Smooth muscle cell (in vitro differentiated cells): ENCODE measurements at regions not wholly inside any gene's neighbourhood (a gene's known extent, or its start where the extent isn't known, plus 50 kb on each side); places are given as distances from the start of the nearest gene placed in this dataset.

ENCODE experiments used
- DNase-seq: peaks from one replicate; lab custom pipeline; 2025; ENCODE audit not compliant: unreplicated experiment; lab: John Stamatoyannopoulos, UW
- H2AFZ ChIP-seq: fragments of 200-600 bp; sonication (generic); 2 replicates; pipeline ENCODE4 v1.6.0; 2016; ENCODE audit warnings: antibody characterized with exemption, low read depth, mild to moderate bottlenecking
- H3F3A ChIP-seq: fragments of 200-600 bp; sonication (generic); 2 replicates; pipeline ENCODE4 v1.6.0; 2017; ENCODE audit warnings: antibody characterized with exemption, low read depth
- H3K27ac ChIP-seq: fragments of 200-600 bp; sonication (generic); 2 replicates; pipeline ENCODE4 v1.5.1; 2016; ENCODE audit warnings: low read depth, mild to moderate bottlenecking
- H3K27me3 ChIP-seq: fragments of 200-600 bp; sonication (generic); 2 replicates; pipeline ENCODE4 v1.6.1; 2016; ENCODE audit warnings: low read depth, mild to moderate bottlenecking
- H3K36me3 ChIP-seq: fragments of 200-600 bp; sonication (generic); 2 replicates; pipeline ENCODE4 v1.5.1; 2016; ENCODE audit warnings: low read depth
- H3K4me1 ChIP-seq: fragments of 200-600 bp; sonication (generic); 2 replicates; pipeline ENCODE4 v1.5.1; 2016; ENCODE audit warnings: low read depth
- H3K4me2 ChIP-seq: fragments of 200-600 bp; sonication (generic); 2 replicates; pipeline ENCODE4 v1.6.0; 2016; ENCODE audit warnings: mild to moderate bottlenecking
- H3K4me3 ChIP-seq: fragments of 200-600 bp; sonication (generic); 2 replicates; pipeline ENCODE4 v1.5.1; 2016; ENCODE audit warnings: mild to moderate bottlenecking
- H3K79me2 ChIP-seq: fragments of 200-600 bp; sonication (generic); 2 replicates; pipeline ENCODE4 v1.6.0; 2016; ENCODE audit warnings: low read depth, mild to moderate bottlenecking
- H3K9ac ChIP-seq: fragments of 200-600 bp; sonication (generic); 2 replicates; pipeline ENCODE4 v1.6.0; 2016; ENCODE audit warnings: low read depth
- H3K9me3 ChIP-seq: fragments of 200-600 bp; sonication (generic); replicated peaks from 2 replicates; pipeline ENCODE4 v1.5.1; 2016; ENCODE audit warnings: low read depth
- H4K20me1 ChIP-seq: fragments of 200-600 bp; sonication (generic); 2 replicates; pipeline ENCODE4 v1.6.0; 2016; ENCODE audit warnings: low read depth
- CTCF ChIP-seq: fragments of 200-600 bp; sonication (generic); IDR thresholded peaks from 2 replicates; pipeline ENCODE4 v1.5.1; 2017; ENCODE audit warnings: borderline replicate concordance, mild to moderate bottlenecking, antibody characterized with exemption; ENCODE audit not compliant: insufficient read depth, poor library complexity, severe bottlenecking
- WGBS: methylation state at CpG from one replicate; pipeline ENCODE4 v1.1.7; 2016; ENCODE audit warnings: low lambda C conversion rate; 5-methylcytosine and 5-hydroxymethylcytosine counted together

- 58% methylated on average over 16 of the region's 18 CpGs for WGBS
- Histone ChIP-seq H3F3A (no peaks in the 10 kb centered on the region), H2AFZ (no peak overlapping the region), H4K20me1 (no peaks in the 10 kb centered on the region), H3K36me3 (no peaks in the 10 kb centered on the region), H3K27me3 (no peaks in the 10 kb centered on the region), H3K4me3 (no peak overlapping the region), H3K4me2 (no peak overlapping the region), H3K9me3 (no peaks in the 10 kb centered on the region), H3K27ac (no peak overlapping the region), H3K9ac (no peak overlapping the region), H3K79me2 (no peaks in the 10 kb centered on the region), H3K4me1 (no peaks in the 10 kb centered on the region)
- no peak for TF ChIP-seq CTCF
- no peak for DNase-seq
Observed at GRCh38 chr12:131555197-131555846, 155.6 kb upstream of the SFSWAP start.

GRCh38 chr12:131555866-131556265 is 155.0 kb upstream of the SFSWAP start:
- no peak overlapping the region for H3K9ac ChIP-seq
- no peaks in the 10 kb centered on the region for H3K4me1 ChIP-seq
- no peaks in the 10 kb centered on the region for H3K36me3 ChIP-seq
- no peak overlapping the region for H3K4me3 ChIP-seq
- no peak overlapping the region for H3K27ac ChIP-seq
- WGBS, result 86% methylated on average over 13 of the region's 13 CpGs
- H3K27me3 ChIP-seq, result no peaks in the 10 kb centered on the region
- no peaks in the 10 kb centered on the region for H4K20me1 ChIP-seq
- H3K9me3 ChIP-seq, result no peaks in the 10 kb centered on the region
- no peak for TF ChIP-seq CTCF
- no peaks in the 10 kb centered on the region for H3F3A ChIP-seq
- H3K79me2 ChIP-seq, result no peaks in the 10 kb centered on the region
- DNase-seq, result no peak
- H3K4me2 ChIP-seq, result no peak overlapping the region
- H2AFZ ChIP-seq, result no peak overlapping the region

DNA sequence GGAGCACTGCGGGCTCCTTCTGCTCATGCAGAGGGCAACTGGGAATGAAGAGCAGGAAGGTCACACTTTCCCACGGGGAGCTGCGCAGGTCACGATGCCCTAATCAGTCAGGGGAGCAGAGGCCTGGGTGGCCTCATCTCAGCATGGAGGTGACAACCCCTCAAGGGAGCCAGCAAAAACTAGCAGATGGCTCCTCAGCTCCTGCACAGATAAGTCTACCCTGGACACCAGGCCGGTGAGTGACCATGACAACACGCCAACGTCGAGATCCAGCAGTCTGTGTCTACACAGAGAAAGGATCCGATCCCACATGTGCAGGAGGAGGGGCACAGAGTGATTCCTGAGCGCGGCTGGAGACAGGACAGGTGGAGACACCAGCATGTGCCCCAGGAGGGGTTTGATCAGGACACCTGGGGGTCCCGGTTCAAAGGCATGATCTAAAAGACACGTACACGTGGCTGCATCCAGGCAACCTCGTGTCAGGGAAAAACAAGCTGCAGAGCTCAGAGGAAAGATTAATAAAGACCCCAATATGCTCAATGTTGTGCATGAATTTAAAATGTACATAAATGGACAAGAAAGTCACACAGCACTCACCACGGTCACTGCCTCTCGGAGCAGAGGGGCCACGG is 153.7 kb upstream of the SFSWAP start:
- Histone ChIP-seq H3F3A (no peaks in the 10 kb centered on the region), H3K27me3 (no peaks in the 10 kb centered on the region), H3K9ac (no peak overlapping the region), H3K4me1 (no peaks in the 10 kb centered on the region), H3K4me3 (no peak overlapping the region), H3K36me3 (no peaks in the 10 kb centered on the region), H3K9me3 (no peaks in the 10 kb centered on the region), H2AFZ (no peak overlapping the region), H3K79me2 (no peaks in the 10 kb centered on the region), H3K4me2 (no peak overlapping the region), H3K27ac (no peak overlapping the region), H4K20me1 (no peaks in the 10 kb centered on the region)
- no peak for DNase-seq
- 89% methylated on average over 18 of the region's 18 CpGs for WGBS
- TF ChIP-seq CTCF, result no peak
